ENCODE measurements at regions not wholly inside any gene's neighbourhood (a gene's known extent, or its start where the extent isn't known, plus 50 kb on each side); places are given as distances from the start of the nearest gene placed in this dataset.

GRCh38 chr14:98101323-98101722, 1170.7 kb downstream of the BCL11B start:
- Histone ChIP-seq H3K27me3 (ENCODE audit: control insufficient read depth in 1 of 2, insufficient read depth in 2 of 2, low read length in 2 of 2) (no peaks in the 10 kb centered on the region), H3K9me3 (ENCODE audit: low read length) (peaks cover 86% of the 10 kb centered on the region), H4K20me1 (ENCODE audit: insufficient read depth, low read length) (no peaks in the 10 kb centered on the region), H3K4me1 (ENCODE audit: insufficient read depth, low read length) (no peaks in the 10 kb centered on the region), H3K79me2 (ENCODE audit: insufficient read depth, low read length) (no peaks in the 10 kb centered on the region), H3K27ac (ENCODE audit: extremely low read length, insufficient read depth, low read length) (no peak overlapping the region), H3K9ac (ENCODE audit: insufficient read depth, low read depth, low read length) (no peak overlapping the region), H3K4me3 (replicated peaks in 1 of 3; ENCODE audit: insufficient read depth in 1 of 3, low read depth in 2 of 3, low read length in 3 of 3) (no peak overlapping the region), H3K36me3 (replicated peaks in 1 of 2; ENCODE audit: control insufficient read depth in 1 of 2, insufficient read depth in 2 of 2, low read length in 2 of 2) (no peaks in the 10 kb centered on the region), H3K4me2 (ENCODE audit: low read depth, low read length) (no peak overlapping the region), H2AFZ (ENCODE audit: low read length) (no peak overlapping the region)
- ATAC-seq = no peak
- no peak for TF ChIP-seq HOXA7 (CRISPR knock-in tag; IDR thresholded peaks at IDR 0.05)
- TF ChIP-seq ISL2 (CRISPR knock-in tag; IDR thresholded peaks at IDR 0.05) = no peak
- no peak for TF ChIP-seq HOXA5 (CRISPR knock-in tag; IDR thresholded peaks at IDR 0.05)
- no peak for TF ChIP-seq KDM4B (CRISPR knock-in tag; IDR thresholded peaks at IDR 0.05)
- TF ChIP-seq ZSCAN31 (CRISPR knock-in tag; IDR thresholded peaks at IDR 0.05; ENCODE audit: low read depth) = no peak
- TF ChIP-seq, protein P1, sequence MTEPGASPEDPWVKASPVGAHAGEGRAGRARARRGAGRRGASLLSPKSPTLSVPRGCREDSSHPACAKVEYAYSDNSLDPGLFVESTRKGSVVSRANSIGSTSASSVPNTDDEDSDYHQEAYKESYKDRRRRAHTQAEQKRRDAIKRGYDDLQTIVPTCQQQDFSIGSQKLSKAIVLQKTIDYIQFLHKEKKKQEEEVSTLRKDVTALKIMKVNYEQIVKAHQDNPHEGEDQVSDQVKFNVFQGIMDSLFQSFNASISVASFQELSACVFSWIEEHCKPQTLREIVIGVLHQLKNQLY (CRISPR knock-in tag; IDR thresholded peaks at IDR 0.05) = no peak
- no peak for TF ChIP-seq ZZZ3 (CRISPR knock-in tag; IDR thresholded peaks at IDR 0.05; ENCODE audit: borderline replicate concordance)
- no peak for TF ChIP-seq PHF21A (CRISPR knock-in tag; IDR thresholded peaks at IDR 0.05)
- in situ Hi-C loops (cut with HindIII; ENCODE audit: extremely low pct_ligation_motif_present, low pct_unique_long_range_greater_than_20kb) (no loop called here), intact Hi-C loops (cut with micrococcal nuclease; ENCODE audit: unreplicated experiment) (no loop called here)
- DNase-seq (ENCODE audit: low spot score) = no peak
- ChIA-PET CTCF (ENCODE audit: low intra/inter-chr PET ratio, low total read pairs) (no interaction called here), POLR2A (no interaction called here)
- no peak for FAIRE-seq
- no TSS peak for BruUV-seq (replicated peaks)
- 0% methylated on average over 3 of the region's 3 CpGs for WGBS (ENCODE audit: low lambda C conversion rate)

- no peaks in the 10 kb centered on the region for H3K36me3 ChIP-seq (replicated peaks in 1 of 2; ENCODE audit: control insufficient read depth in 1 of 2, insufficient read depth in 2 of 2, low read length in 2 of 2)
- TF ChIP-seq RORA (CRISPR knock-in tag; IDR thresholded peaks at IDR 0.05) = no peak
- no peak for TF ChIP-seq NFIC (IDR thresholded peaks at IDR 0.05; ENCODE audit: low read length)
- no peak for TF ChIP-seq KAT7 (CRISPR knock-in tag; IDR thresholded peaks at IDR 0.05; ENCODE audit: borderline replicate concordance)
- TF ChIP-seq PITX1 (CRISPR knock-in tag; IDR thresholded peaks at IDR 0.05) = no peak
- no peak for TF ChIP-seq RAD21 (CRISPR knock-in tag; IDR thresholded peaks at IDR 0.05)
- no peak for TF ChIP-seq ZNF552 (CRISPR knock-in tag; IDR thresholded peaks at IDR 0.05; ENCODE audit: borderline replicate concordance)
- TF ChIP-seq CEBPG (CRISPR knock-in tag; IDR thresholded peaks at IDR 0.05) = no peak
- TF ChIP-seq ZNF225 (CRISPR knock-in tag; IDR thresholded peaks at IDR 0.05) = no peak
- no peak for TF ChIP-seq SALL1 (CRISPR knock-in tag; IDR thresholded peaks at IDR 0.05)
- TF ChIP-seq ARNTL (CRISPR knock-in tag; IDR thresholded peaks at IDR 0.05) = no peak
- TF ChIP-seq ZNF460 (CRISPR knock-in tag; IDR thresholded peaks at IDR 0.05; ENCODE audit: borderline replicate concordance) = no peak
- TF ChIP-seq ZNF232 (CRISPR knock-in tag; IDR thresholded peaks at IDR 0.05; ENCODE audit: borderline replicate concordance) = no peak
- no peaks in the 10 kb centered on the region for H3K4me1 ChIP-seq (ENCODE audit: insufficient read depth, low read length)
- H3K27ac ChIP-seq (ENCODE audit: extremely low read length, insufficient read depth, low read length) = no peak overlapping the region
- intact Hi-C loops (cut with micrococcal nuclease; ENCODE audit: unreplicated experiment) (no loop called here), in situ Hi-C loops (cut with HindIII; ENCODE audit: extremely low pct_ligation_motif_present, low pct_unique_long_range_greater_than_20kb) (no loop called here)
- DNase-seq (ENCODE audit: low spot score) (no peak), FAIRE-seq (no peak), ATAC-seq (no peak)
- 33% methylated on average over 1 of the region's 2 CpGs for WGBS (ENCODE audit: low lambda C conversion rate)
- ChIA-PET POLR2A (no interaction called here), CTCF (ENCODE audit: low intra/inter-chr PET ratio, low total read pairs) (no interaction called here)
- no peaks in the 10 kb centered on the region for H3K79me2 ChIP-seq (ENCODE audit: insufficient read depth, low read length)
- H3K27me3 ChIP-seq (ENCODE audit: control insufficient read depth in 1 of 2, insufficient read depth in 2 of 2, low read length in 2 of 2) = no peaks in the 10 kb centered on the region
- peaks cover 80% of the 10 kb centered on the region for H3K9me3 ChIP-seq (ENCODE audit: low read length)
- BruUV-seq (replicated peaks) = no TSS peak
- no peak overlapping the region for H3K4me3 ChIP-seq (replicated peaks in 1 of 3; ENCODE audit: insufficient read depth in 1 of 3, low read depth in 2 of 3, low read length in 3 of 3)
- no peak overlapping the region for H2AFZ ChIP-seq (ENCODE audit: low read length)
- H4K20me1 ChIP-seq (ENCODE audit: insufficient read depth, low read length) = no peaks in the 10 kb centered on the region
- H3K9ac ChIP-seq (ENCODE audit: insufficient read depth, low read depth, low read length) = no peak overlapping the region
- H3K4me2 ChIP-seq (ENCODE audit: low read depth, low read length) = no peak overlapping the region
These were observed 1168.3 kb downstream of the BCL11B start for GRCh38 chr14:98103705-98104104.

Measured in HepG2 (cell line).